ENCODE measurements at regions not wholly inside any gene's neighbourhood (a gene's known extent, or its start where the extent isn't known, plus 50 kb on each side); places are given as distances from the start of the nearest gene placed in this dataset.
"Not testable (repeated sequence)": the region's sequence is repeated elsewhere in the genome, so short reads cannot be mapped to it uniquely, and the experiment has no call there.

DNA sequence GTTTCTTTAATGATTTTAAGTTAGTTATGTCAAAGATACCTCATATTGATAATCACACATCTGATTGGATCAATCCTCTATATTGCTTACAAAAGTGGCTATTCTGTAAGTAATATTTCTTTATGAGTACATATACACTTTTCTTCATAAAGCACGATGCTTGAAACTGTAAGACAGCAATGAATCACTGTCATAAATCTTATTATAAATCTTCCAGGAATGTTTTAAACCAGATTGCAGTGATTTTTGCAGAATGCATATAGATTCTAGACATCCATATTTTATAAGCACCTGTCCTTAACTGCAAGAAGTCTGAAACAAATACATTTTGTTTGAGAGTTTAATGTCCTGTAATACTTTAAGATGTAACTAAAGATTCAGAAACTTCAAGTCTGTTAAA, 367.0 kb upstream of the FANCL start:
- Histone ChIP-seq H3K27ac (ENCODE audit: low read length) (no peak overlapping the region), H3K4me1 (ENCODE audit: control insufficient read depth, insufficient read depth, low read length) (no peaks in the 10 kb centered on the region), H3K27me3 (ENCODE audit: control insufficient read depth, insufficient read depth, low read length) (no peaks in the 10 kb centered on the region), H3K9me3 (ENCODE audit: control insufficient read depth, low read depth, low read length) (no peaks in the 10 kb centered on the region), H3K36me3 (ENCODE audit: control insufficient read depth, insufficient read depth, low read length) (no peaks in the 10 kb centered on the region), H3K4me3 (ENCODE audit: low read length) (no peak overlapping the region)
- no peak for DNase-seq
- WGBS (ENCODE audit: insufficient coverage, low lambda C conversion rate), result 71% methylated on average over 1 of the region's 1 CpG

DNA sequence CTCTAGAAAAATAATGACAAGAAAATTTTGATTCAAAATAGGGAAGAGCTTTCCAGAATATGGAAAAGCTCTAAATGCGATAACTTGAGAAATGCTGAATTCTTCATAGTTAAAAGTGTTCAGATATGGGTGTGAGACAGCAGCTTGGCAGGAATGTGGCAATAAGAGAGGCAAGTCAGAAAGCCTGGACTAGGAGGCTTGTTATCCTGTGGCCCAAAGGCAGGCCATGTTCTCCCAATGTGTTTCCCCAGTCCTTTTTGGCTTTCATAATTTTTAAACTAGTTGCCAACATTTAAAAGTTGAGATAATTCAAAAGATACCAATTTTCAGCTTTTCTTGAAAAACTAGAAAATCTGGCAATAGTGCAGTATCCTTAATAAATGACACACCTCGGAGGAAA, 366.3 kb upstream of the FANCL start:
- no peak for DNase-seq
- Histone ChIP-seq H3K4me3 (ENCODE audit: low read length) (no peak overlapping the region), H3K9me3 (ENCODE audit: control insufficient read depth, low read depth, low read length) (no peaks in the 10 kb centered on the region), H3K27me3 (ENCODE audit: control insufficient read depth, insufficient read depth, low read length) (no peaks in the 10 kb centered on the region), H3K4me1 (ENCODE audit: control insufficient read depth, insufficient read depth, low read length) (no peaks in the 10 kb centered on the region), H3K27ac (ENCODE audit: low read length) (no peak overlapping the region), H3K36me3 (ENCODE audit: control insufficient read depth, insufficient read depth, low read length) (no peaks in the 10 kb centered on the region)
- 100% methylated on average over 1 of the region's 2 CpGs for WGBS (ENCODE audit: insufficient coverage, low lambda C conversion rate)

DNA sequence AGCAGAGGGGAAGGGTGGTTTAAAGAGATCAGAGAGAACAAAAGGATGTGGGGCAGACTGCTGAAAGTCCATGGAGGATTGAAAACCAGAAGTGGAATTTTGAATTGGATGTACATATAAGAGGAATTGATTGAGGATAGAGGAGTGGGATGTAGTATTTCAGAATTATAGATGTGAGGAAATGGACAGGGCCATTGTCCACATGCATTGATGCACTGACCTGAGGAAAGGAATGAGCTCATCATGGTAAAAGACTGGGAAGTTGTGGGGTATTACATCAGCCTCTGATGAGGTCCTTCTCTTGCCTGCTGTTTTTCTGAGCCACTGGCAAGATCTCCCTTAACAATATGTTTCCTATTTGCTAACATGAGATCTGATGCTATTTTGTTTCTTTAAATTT, 365.7 kb upstream of the FANCL start:
- H3K27me3 ChIP-seq (ENCODE audit: control insufficient read depth, insufficient read depth, low read length), result no peaks in the 10 kb centered on the region
- no peak overlapping the region for H3K27ac ChIP-seq (ENCODE audit: low read length)
- DNase-seq, result no peak
- H3K9me3 ChIP-seq (ENCODE audit: control insufficient read depth, low read depth, low read length), result no peaks in the 10 kb centered on the region
- no peak overlapping the region for H3K4me3 ChIP-seq (ENCODE audit: low read length)
- no peaks in the 10 kb centered on the region for H3K36me3 ChIP-seq (ENCODE audit: control insufficient read depth, insufficient read depth, low read length)
- no peaks in the 10 kb centered on the region for H3K4me1 ChIP-seq (ENCODE audit: control insufficient read depth, insufficient read depth, low read length)

DNA sequence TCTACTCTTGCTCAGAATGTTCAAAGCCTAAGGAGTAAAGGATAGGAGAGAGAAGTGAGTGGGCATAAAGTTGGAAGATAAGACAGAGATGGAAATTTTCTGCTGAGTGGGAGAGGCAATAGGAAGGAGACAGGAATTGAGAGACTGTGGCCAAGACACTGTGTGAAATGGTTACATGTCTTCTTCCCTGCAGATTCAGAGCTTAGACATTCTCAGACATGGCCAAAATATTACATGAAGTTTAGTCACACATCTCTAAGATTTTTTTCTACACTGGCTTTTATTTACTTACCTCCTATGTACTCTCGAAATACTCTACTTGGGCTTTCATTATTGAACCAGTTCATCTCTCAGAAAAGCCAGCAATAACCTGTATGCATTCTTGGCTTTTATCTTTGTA, 363.0 kb upstream of the FANCL start:
- H3K27me3 ChIP-seq (ENCODE audit: control insufficient read depth, insufficient read depth, low read length), result no peaks in the 10 kb centered on the region
- H3K36me3 ChIP-seq (ENCODE audit: control insufficient read depth, insufficient read depth, low read length), result no peaks in the 10 kb centered on the region
- no peak overlapping the region for H3K27ac ChIP-seq (ENCODE audit: low read length)
- 60% methylated on average over 1 of the region's 1 CpG for WGBS (ENCODE audit: insufficient coverage, low lambda C conversion rate)
- H3K4me1 ChIP-seq (ENCODE audit: control insufficient read depth, insufficient read depth, low read length), result no peaks in the 10 kb centered on the region
- no peak overlapping the region for H3K4me3 ChIP-seq (ENCODE audit: low read length)
- DNase-seq, result no peak
- no peaks in the 10 kb centered on the region for H3K9me3 ChIP-seq (ENCODE audit: control insufficient read depth, low read depth, low read length)

DNA sequence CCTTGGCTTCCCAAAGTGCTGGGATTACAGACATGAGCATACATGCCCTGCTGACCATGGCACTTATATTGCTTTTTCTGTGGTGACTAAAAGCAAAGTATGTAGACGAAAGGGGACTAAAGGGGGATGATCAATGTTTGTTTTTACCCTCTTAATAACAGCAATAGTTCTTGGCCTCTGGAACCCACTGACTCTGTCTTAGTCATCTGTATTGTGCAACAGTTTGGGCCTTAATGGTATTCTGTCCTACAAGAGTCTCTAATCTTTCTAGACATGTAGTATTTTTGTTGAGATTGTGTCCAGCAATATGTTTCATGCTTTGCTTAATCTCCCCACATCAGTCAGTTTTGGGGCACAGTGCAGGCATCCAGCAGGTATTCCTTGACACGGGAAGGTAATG, 359.9 kb upstream of the FANCL start:
- Histone ChIP-seq H3K4me3 (ENCODE audit: low read length) (no peak overlapping the region), H3K4me1 (ENCODE audit: control insufficient read depth, insufficient read depth, low read length) (no peaks in the 10 kb centered on the region), H3K9me3 (ENCODE audit: control insufficient read depth, low read depth, low read length) (no peaks in the 10 kb centered on the region), H3K27me3 (ENCODE audit: control insufficient read depth, insufficient read depth, low read length) (no peaks in the 10 kb centered on the region), H3K36me3 (ENCODE audit: control insufficient read depth, insufficient read depth, low read length) (no peaks in the 10 kb centered on the region), H3K27ac (ENCODE audit: low read length) (no peak overlapping the region)
- WGBS (ENCODE audit: insufficient coverage, low lambda C conversion rate), result no CpG with 5 or more reads among the region's 2 CpGs
- DNase-seq, result no peak

DNA sequence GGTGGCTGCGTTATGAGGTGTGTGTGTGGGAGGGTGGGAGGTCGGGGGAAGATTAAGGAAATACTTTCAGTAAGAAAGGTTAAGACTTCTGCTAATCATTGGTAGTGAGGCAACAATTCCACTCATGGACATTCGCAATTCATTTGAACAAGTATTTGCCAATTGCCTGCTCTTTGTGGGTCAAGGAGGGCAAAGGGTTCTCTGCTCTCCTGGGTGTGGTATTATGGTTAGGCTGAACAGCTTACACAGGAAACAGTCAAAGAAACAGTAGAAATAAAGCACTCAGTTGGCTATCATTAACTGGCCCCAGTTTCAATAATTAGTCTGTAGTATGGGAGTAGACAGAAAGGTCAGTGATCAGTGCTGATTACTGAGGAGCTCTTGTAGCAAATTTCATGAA, 357.0 kb upstream of the FANCL start:
- Histone ChIP-seq H3K27ac (ENCODE audit: low read length) (no peak overlapping the region), H3K36me3 (ENCODE audit: control insufficient read depth, insufficient read depth, low read length) (no peaks in the 10 kb centered on the region), H3K9me3 (ENCODE audit: control insufficient read depth, low read depth, low read length) (no peaks in the 10 kb centered on the region), H3K4me3 (ENCODE audit: low read length) (no peak overlapping the region), H3K4me1 (ENCODE audit: control insufficient read depth, insufficient read depth, low read length) (no peaks in the 10 kb centered on the region), H3K27me3 (ENCODE audit: control insufficient read depth, insufficient read depth, low read length) (no peaks in the 10 kb centered on the region)
- DNase-seq, result no peak
- WGBS (ENCODE audit: insufficient coverage, low lambda C conversion rate), result no CpG with 5 or more reads among the region's 3 CpGs

DNA sequence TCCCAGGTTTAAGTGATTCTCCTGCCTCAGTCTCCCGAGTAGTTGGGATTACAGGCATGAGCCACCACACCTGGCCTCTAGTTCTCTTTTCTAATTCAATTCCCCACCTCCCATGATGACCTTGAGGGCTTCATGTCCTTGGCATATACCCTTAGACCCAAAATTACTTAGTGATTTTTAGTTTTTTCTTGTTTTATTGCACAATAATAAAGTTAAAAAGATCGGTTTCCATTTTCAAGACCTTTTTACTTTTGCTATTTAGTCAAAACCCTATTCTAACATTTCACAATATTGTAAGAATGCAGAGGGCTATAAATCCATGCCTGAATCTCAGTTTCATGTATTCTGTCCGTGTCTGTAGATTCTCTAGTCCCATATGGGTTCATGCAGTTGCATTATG, 354.6 kb upstream of the FANCL start:
- WGBS (ENCODE audit: insufficient coverage, low lambda C conversion rate), result 100% methylated on average over 1 of the region's 3 CpGs

DNA sequence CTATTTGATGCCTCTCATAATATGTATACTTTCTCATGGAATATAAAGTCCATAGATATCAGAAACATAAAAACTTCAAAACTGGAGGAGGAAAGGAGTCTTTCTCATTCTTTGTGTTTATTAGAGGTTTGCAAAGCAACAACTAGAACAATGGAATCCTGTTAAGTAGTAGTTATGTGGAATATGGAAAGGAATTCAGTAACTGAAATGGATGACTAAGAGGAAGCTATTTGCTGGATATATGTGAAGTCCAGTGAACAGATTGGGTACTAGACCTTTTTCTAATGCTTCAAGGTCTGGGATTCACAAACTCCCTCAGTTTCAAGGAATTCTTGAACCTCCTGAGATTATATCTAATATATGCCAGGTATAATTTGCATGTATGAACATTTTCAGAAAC, 353.6 kb upstream of the FANCL start:
- Histone ChIP-seq H3K4me1 (ENCODE audit: control insufficient read depth, insufficient read depth, low read length) (no peaks in the 10 kb centered on the region), H3K9me3 (ENCODE audit: control insufficient read depth, low read depth, low read length) (no peaks in the 10 kb centered on the region), H3K4me3 (ENCODE audit: low read length) (no peak overlapping the region), H3K36me3 (ENCODE audit: control insufficient read depth, insufficient read depth, low read length) (no peaks in the 10 kb centered on the region), H3K27ac (ENCODE audit: low read length) (no peak overlapping the region), H3K27me3 (ENCODE audit: control insufficient read depth, insufficient read depth, low read length) (no peaks in the 10 kb centered on the region)
- no peak for DNase-seq

More for the DNA sequence above, 354.6 kb upstream of the FANCL start:
- no peaks in the 10 kb centered on the region for H3K9me3 ChIP-seq (ENCODE audit: control insufficient read depth, low read depth, low read length)
- H3K36me3 ChIP-seq (ENCODE audit: control insufficient read depth, insufficient read depth, low read length), result no peaks in the 10 kb centered on the region
- H3K27me3 ChIP-seq (ENCODE audit: control insufficient read depth, insufficient read depth, low read length), result no peaks in the 10 kb centered on the region
- H3K4me1 ChIP-seq (ENCODE audit: control insufficient read depth, insufficient read depth, low read length), result no peaks in the 10 kb centered on the region
- H3K4me3 ChIP-seq (ENCODE audit: low read length), result no peak overlapping the region
- no peak overlapping the region for H3K27ac ChIP-seq (ENCODE audit: low read length)
- DNase-seq, result no peak

DNA sequence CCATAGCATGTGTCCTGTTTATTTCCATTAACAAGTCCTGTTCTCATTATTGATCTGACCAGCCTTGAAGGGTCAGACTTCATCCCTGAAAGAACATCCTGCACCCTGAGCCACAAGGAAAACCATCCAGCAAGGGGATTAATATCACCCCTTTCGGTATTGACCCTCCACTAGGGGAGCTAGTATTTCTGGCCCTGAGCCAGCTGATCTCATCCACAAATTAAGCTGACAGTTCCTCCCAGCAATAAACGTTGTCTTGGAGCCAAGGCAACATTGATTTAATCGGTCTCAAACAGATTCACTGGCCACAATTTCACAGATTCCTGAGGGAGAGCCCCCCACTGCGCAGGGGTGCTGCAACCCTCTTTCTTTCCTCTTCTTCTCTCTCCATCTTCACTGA, 353.1 kb upstream of the FANCL start:
- H3K9me3 ChIP-seq (ENCODE audit: control insufficient read depth, low read depth, low read length), result no peaks in the 10 kb centered on the region
- no peak overlapping the region for H3K4me3 ChIP-seq (ENCODE audit: low read length)
- no CpG with 5 or more reads among the region's 4 CpGs for WGBS (ENCODE audit: insufficient coverage, low lambda C conversion rate)
- no peak overlapping the region for H3K27ac ChIP-seq (ENCODE audit: low read length)
- H3K4me1 ChIP-seq (ENCODE audit: control insufficient read depth, insufficient read depth, low read length), result no peaks in the 10 kb centered on the region
- no peaks in the 10 kb centered on the region for H3K27me3 ChIP-seq (ENCODE audit: control insufficient read depth, insufficient read depth, low read length)
- H3K36me3 ChIP-seq (ENCODE audit: control insufficient read depth, insufficient read depth, low read length), result no peaks in the 10 kb centered on the region
- no peak for DNase-seq

DNA sequence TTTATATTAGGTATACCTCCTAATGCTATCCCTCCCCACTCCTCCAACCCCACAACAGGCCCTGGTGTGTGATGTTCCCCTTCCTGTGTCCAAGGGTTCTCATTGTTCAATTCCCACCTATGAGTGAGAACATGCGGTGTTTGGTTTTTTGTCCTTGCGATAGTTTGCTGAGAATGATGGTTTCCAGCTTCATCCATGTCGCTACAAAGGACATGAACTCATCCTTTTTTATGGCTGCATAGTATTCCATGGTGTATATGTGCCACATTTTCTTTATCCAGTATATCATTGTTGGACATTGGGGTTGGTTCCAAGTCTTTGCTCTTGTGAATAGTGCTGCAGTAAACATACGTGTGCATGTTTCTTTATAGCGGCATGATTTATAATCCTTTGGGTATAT, 345.1 kb upstream of the FANCL start:
- not testable (repeated sequence) for H3K27ac ChIP-seq (ENCODE audit: low read length); H3K36me3 ChIP-seq (ENCODE audit: control insufficient read depth, insufficient read depth, low read length); H3K9me3 ChIP-seq (ENCODE audit: control insufficient read depth, low read depth, low read length); H3K4me1 ChIP-seq (ENCODE audit: control insufficient read depth, insufficient read depth, low read length); H3K4me3 ChIP-seq (ENCODE audit: low read length); H3K27me3 ChIP-seq (ENCODE audit: control insufficient read depth, insufficient read depth, low read length); DNase-seq
- WGBS (ENCODE audit: insufficient coverage, low lambda C conversion rate), result no CpG with 5 or more reads among the region's 5 CpGs

DNA sequence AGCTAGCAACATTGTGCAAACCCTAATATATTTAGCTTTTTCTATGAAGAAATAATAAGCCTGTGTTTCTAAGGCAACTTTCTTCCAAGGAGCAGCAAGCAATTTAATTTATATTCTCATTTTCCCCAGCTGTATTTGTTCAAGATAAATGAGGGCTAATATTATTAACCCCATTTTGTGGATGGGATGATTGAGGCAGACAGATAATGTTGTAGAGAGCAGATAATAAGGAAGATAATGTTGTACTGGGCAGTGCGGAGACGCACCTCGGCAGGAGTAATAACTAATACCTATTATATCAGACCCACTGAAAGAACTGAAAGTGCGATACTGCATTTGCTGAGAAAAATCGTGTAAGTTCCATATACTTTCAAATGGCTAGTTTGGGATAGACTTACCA, 344.1 kb upstream of the FANCL start:
- Histone ChIP-seq H3K4me1 (ENCODE audit: control insufficient read depth, insufficient read depth, low read length) (no peaks in the 10 kb centered on the region), H3K27me3 (ENCODE audit: control insufficient read depth, insufficient read depth, low read length) (no peaks in the 10 kb centered on the region), H3K9me3 (ENCODE audit: control insufficient read depth, low read depth, low read length) (no peaks in the 10 kb centered on the region), H3K27ac (ENCODE audit: low read length) (no peak overlapping the region), H3K36me3 (ENCODE audit: control insufficient read depth, insufficient read depth, low read length) (no peaks in the 10 kb centered on the region), H3K4me3 (ENCODE audit: low read length) (no peak overlapping the region)
- DNase-seq, result no peak
- WGBS (ENCODE audit: insufficient coverage, low lambda C conversion rate), result no CpG with 5 or more reads among the region's 5 CpGs

Data from large intestine (tissue), 3 donors.